ENCODE measurements at regions not wholly inside any gene's neighbourhood (a gene's known extent, or its start where the extent isn't known, plus 50 kb on each side); places are given as distances from the start of the nearest gene placed in this dataset.
"Not testable (repeated sequence)": the region's sequence is repeated elsewhere in the genome, so short reads cannot be mapped to it uniquely, and the experiment has no call there.

DNA sequence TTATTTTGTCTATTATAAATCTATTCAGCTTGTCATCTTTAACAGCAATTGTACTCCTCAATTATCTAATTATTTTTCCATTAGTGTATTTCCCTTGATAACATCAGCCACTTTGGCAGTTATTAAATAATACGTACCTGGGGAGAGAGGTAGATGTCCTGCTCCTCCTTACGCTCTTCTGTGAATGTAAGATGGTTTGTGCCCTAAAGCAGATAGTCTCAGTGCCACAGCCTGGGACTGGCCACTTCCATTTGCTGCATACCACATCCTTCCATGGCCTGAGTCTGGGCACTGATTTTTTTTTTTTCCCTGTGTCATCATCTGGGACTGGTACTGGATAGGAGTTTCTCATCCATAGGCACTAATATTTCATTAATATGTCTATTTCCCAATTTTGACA lies 632.4 kb upstream of the LRRTM4 start:
- DNase-seq = no peak

DNA sequence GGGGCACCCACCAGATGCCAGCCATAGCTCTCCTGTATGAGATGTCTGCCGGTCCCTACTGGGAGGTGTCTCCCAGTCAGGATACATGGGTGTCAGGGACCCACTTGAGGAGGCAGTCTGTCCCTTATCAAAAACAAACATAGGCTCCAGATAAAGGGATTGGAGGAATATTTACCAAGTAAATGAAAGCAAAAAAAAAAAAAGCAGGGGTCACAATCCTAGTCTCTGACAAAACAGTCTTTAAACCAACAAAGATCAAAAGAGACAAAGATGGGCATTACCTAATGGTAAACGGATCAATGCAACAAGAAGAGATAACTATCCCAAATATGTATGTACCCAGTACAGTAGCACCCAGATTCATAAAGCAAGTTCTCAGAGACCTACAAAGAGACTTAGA lies 640.0 kb upstream of the LRRTM4 start:
- DNase-seq = no peak

GRCh38 chr2:78172157-78172556 lies 650.0 kb upstream of the LRRTM4 start:
- not testable (repeated sequence) for DNase-seq

DNA sequence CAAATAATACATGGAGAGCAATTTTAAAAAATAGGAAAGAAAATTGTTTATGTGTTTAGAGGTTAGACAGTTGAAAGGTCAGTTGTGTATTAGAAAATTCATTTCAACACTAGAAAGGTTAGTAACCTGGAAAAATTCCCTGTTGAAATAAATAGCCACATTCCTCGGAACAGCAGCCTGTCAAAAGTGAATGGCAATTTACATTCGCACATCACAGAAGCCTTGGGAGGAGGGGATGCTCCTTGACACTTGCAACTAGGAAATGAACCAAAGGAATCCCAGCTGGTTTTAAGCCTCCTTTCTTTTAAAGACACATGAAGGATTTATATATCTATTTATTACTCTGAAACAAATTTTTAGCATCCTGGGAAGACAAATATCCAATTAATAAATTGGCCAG lies 653.5 kb upstream of the LRRTM4 start:
- no peak for DNase-seq

DNA sequence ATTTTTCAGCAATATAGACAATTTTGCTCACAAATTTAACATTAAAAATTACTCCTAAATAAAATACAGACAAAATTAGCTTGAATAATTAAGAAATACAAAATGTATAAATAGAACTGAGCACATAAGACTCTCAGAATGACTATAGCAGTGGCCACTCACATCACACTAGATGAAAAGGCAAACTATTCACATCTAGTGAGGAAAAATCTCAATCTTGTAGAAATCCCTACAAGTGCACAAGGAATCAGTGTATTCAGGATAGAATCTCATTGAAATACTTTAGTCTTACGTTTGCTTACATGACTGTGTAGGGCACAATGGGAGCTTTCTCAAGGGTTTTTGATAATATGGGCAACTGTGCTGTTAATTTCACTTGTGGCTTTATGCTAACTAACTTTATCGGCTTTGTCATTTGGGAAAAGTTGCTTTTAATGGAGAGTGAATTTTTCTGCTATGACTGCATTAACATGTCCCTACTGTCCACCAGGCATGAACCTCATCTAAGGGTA lies 678.9 kb upstream of the LRRTM4 start:
- DNase-seq = no peak

GRCh38 chr2:78202366-78202765 lies 680.2 kb upstream of the LRRTM4 start:
- no peak for DNase-seq

GRCh38 chr2:78202986-78203670 lies 681.0 kb upstream of the LRRTM4 start:
- no peak for DNase-seq

- no peak for DNase-seq
Observed at GRCh38 chr2:78218066-78218465, 695.9 kb upstream of the LRRTM4 start.

- no peak for DNase-seq
Observed at GRCh38 chr2:78237704-78238103, 715.5 kb upstream of the LRRTM4 start.

GRCh38 chr2:78245394-78246135 lies 723.4 kb upstream of the LRRTM4 start:
- no peak for DNase-seq

DNA sequence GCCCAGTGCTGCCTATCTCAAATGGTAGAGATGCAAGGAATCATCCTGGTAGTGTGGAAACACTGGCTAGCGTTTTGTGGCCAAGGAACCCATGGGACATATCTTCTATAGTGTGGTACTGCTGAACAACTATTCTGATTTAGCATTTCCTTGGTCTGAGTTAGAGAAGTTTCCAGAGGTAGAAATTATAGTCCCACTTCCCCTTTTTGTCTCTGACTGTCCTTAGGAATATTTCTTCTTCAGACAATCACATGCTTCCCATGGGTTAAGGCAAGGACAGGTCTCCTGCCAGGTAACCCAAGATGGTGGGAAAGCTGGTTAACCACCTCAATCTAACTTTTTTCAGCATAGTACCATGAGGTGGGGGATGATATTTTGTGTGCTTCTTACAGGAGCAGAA lies 729.5 kb upstream of the LRRTM4 start:
- no peak for DNase-seq

GRCh38 chr2:78260861-78261260 lies 738.7 kb upstream of the LRRTM4 start:
- DNase-seq = no peak

DNA sequence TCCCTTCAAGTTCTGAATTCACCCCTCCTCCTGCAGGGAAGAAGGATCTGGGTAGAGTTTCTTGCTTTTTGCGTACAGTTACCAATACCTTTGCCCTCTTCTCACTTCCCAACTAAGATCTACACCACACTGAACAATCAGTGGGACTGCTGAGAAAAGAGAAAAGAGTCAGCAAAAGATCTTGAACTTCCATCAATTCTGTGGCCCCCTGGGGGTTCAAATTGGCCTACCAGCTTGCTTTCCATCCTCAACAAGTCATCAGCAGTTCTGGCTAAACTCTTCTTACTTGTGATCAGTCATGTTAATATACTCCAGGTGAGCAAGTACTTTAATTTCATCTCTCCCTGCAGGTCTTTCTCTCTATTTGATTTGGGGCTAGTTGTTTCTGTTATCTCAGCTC lies 739.3 kb upstream of the LRRTM4 start:
- no peak for DNase-seq

DNA sequence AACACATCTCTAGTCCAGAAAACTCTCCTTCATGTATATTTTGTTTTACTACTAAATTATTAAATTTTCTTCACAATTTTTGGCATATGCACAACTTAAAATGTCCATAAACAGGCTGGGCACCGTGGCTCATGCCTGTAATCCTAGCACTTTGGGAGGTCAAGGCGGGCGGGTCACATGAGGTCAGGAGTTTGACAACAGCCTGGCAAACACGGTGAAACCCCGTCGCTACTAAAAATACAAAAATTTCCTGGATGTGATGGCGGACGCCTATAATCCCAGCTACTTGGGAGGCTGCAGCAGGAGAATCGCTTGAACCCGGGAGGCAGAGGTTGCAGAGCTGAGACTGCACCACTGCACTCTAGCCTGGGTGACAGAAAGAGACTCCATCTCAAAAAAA lies 739.9 kb upstream of the LRRTM4 start:
- DNase-seq = not testable (repeated sequence)

DNA sequence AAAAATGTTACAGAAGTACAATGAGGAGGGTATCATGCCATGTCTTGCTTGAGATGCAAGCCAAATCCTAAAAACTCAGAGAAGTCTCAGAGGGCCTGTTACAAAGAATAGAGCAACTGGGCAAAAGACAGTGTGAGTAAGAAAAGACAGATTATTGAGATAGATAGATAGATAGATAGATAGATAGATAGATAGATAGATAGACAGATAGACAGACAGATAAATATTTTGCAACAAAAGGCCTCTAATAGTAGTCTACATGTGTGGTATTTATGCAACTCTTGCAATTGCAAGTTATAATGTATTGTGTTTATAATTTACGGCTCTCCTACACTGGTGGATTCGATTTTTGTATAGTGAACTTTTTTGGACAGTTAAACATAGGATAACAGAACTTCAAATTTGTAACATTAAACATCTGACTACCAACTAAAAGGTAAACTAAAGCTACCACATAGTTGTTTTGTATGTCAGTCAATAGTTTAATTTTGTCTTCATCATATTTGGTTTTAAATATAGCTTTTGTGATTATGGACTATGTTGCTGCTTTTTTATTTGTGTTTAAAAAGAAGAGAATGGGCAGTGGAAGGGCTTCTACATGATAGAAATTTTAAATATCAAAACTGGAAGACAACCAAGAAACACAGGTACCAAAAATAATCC lies 740.7 kb upstream of the LRRTM4 start:
- no peak for DNase-seq

DNA sequence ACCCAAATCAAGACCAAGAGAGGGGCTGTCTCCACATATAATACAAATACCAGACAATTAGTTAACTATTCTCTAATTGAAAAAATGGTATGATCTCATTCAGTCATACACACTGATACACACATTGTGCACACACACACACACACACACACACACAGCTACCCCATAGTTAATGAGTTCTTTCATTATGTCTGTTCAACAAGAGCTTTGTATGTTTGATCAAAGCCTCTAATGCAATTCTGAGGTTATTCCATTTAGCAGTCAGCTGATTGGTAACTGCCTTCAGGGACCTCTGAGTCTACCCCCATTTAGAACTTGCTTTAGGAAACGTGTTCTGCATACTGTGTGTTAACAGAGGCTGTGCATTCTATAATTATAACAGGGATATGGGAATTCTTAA lies 741.4 kb upstream of the LRRTM4 start:
- no peak for DNase-seq

DNA sequence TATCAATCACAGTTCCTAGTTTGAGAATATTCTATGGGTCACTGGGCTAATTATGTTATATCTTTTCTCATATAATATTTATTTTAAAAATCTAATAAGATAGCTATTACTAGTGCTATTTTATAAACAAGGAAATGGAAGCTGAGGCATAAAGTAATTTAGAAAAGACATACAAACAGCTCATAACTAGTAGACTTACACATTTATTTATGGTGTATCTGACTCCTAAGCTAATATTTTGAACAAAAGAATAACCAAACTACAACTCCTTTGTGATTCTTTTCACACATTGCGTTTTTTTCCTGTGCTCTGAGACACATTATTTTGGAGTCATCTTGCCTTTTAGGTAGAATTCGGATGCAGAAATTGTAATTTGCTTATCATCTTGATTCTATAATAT lies 742.0 kb upstream of the LRRTM4 start:
- DNase-seq = no peak

DNA sequence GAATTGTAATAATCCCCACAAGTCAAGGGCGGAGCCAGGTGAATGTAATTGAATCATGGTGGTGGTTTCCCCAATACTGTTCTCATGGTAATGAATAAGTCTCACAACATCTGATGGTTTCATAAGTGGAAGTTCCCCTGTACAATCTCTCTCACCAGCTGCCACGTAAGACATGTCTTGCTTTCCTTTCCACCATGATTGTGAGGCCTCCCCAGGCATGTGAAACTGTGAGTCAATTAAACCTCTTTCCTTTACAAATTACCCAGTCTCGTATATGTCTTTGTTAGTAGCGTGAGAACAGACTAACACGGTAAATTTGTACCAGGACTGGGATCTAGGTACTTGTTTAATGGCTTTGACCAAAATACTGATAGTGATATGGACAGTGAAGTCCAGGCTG lies 744.3 kb upstream of the REG3G start:
- DNase-seq = no peak

- DNase-seq = no peak
Observed at GRCh38 chr2:78290581-78291214, 734.8 kb upstream of the REG3G start.

DNA sequence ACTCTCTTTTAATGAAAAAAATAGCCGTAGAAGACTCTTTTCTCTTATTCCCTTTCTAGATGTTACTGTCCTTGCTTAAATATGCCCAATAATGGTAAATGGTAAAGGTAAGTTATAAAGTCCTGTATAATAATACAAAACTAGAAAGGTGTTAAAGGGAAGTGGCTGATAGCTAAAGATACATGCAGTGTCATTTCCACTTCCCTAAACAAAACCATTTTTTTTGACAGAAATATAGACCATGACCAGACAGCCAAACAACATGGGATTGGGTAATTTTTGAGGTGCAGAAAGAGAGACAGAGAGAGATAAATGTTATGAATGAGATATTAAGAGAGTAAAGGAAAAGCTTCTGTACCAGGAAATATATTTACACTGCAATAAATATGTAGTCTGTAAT lies 731.7 kb upstream of the REG3G start:
- no peak for DNase-seq

DNA sequence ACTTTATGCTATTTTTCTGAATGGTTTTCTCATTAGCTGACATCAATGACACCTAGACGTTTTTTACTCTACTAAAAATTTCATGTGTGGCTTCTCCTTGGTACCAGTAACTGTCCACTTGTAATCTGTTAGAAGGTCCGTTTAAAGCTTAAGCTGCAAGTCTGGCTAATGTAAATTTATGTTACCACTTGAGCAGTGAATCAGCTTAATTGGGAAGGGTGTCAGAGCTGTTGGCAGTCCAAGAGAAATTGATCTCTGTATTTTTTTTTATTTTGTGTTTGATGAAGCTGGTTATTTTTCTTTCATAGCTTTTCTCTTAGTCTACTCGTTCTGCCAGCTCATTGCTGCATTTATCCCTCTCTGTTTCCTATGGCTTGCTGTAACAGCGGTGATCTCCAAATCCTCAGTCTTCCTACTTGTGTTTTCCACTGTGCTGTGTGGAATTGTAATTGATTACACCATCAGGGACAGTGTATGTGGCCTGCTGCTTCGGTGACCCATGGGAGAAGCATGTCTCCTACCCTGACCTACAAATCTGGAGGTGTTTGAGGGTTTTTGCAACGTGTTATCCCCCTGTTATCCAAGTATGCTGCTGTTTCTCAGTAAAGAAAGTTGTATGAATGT lies 724.2 kb upstream of the REG3G start:
- no peak for DNase-seq

GRCh38 chr2:78304678-78305077 lies 720.8 kb upstream of the REG3G start:
- no peak for DNase-seq

DNA sequence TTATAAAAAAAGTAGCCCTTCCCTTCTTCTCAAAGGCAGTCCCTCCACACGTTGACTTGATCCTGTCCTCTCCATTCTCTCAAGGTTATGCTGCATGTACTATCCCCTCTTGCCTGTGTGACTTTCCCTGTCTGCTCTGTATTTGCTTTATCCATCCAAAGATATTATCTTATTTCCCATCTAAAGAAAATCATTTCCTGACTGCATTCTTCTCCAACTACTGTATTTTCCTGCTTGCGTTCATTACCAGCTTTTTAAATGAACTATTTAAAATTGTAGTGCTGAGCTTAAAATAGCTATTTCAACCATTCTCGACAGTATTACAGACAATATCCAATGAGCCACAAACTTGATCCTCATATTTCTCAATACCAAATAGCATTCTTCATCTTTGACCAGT lies 716.0 kb upstream of the REG3G start:
- DNase-seq = no peak

All from Kasumi-1 (cell line).